ENCODE measurements at regions not wholly inside any gene's neighbourhood (a gene's known extent, or its start where the extent isn't known, plus 50 kb on each side); places are given as distances from the start of the nearest gene placed in this dataset.

- no peaks in the 10 kb centered on the region for H3K27me3 ChIP-seq (replicated peaks in 1 of 2; ENCODE audit: control insufficient read depth in 2 of 2, extremely low read depth in 1 of 2, insufficient read depth in 2 of 2, low read length in 1 of 2)
- POLR2A ChIA-PET: no interaction called here
Measured at GRCh38 chr4:188612659-188613058, 473.4 kb downstream of the TRIML1 start.

GRCh38 chr4:188613976-188614375 lies 474.7 kb downstream of the TRIML1 start:
- H3K4me1 ChIP-seq (ENCODE audit: control insufficient read depth in 1 of 2, extremely low read depth in 1 of 2, insufficient read depth in 2 of 2, low read length in 2 of 2): no peaks in the 10 kb centered on the region
- H3K27me3 ChIP-seq (replicated peaks in 1 of 2; ENCODE audit: control insufficient read depth in 2 of 2, extremely low read depth in 1 of 2, insufficient read depth in 2 of 2, low read length in 1 of 2): no peaks in the 10 kb centered on the region
- no peak overlapping the region for H3K4me3 ChIP-seq (ENCODE audit: control insufficient read depth in 1 of 2, extremely low read depth in 1 of 2, low read length in 1 of 2)
- DNase-seq (no peak), ATAC-seq (replicated peaks in 1 of 4) (no peak)
- H3K27ac ChIP-seq (ENCODE audit: low read length): no peak overlapping the region
- Mint-ChIP-seq H3K4me1 (no peaks in the 10 kb centered on the region), H3K9me3 (peaks cover 5 to 18% (median 14%) of the 10 kb centered on the region in 3 donors), H3K36me3 (no peaks in the 10 kb centered on the region), H3K27ac (no peak overlapping the region), H3K27me3 (no peaks in the 10 kb centered on the region), H3K4me3 (no peak overlapping the region)
- H3K36me3 ChIP-seq (ENCODE audit: control insufficient read depth in 2 of 2, extremely low read depth in 1 of 2, insufficient read depth in 1 of 2, low read length in 1 of 2): no peaks in the 10 kb centered on the region
- no CpG with 5 or more reads among the region's 1 CpG for WGBS (ENCODE audit: insufficient coverage)
- ChIA-PET CTCF (no interaction called here), POLR2A (no interaction called here)
- H3K9me3 ChIP-seq: no peaks in the 10 kb centered on the region

More at GRCh38 chr4:188612659-188613058, 473.4 kb downstream of the TRIML1 start:
- Mint-ChIP-seq H3K9me3 (peaks cover 5 to 16% (median 14%) of the 10 kb centered on the region in 3 donors), H3K27me3 (no peaks in the 10 kb centered on the region), H3K27ac (no peak overlapping the region), H3K4me1 (no peaks in the 10 kb centered on the region), H3K4me3 (no peak overlapping the region), H3K36me3 (no peaks in the 10 kb centered on the region)
- H3K36me3 ChIP-seq (ENCODE audit: control insufficient read depth in 2 of 2, extremely low read depth in 1 of 2, insufficient read depth in 1 of 2, low read length in 1 of 2): no peaks in the 10 kb centered on the region
- H3K27ac ChIP-seq (ENCODE audit: low read length): no peak overlapping the region
- H3K4me1 ChIP-seq (ENCODE audit: control insufficient read depth in 1 of 2, extremely low read depth in 1 of 2, insufficient read depth in 2 of 2, low read length in 2 of 2): no peaks in the 10 kb centered on the region
- ATAC-seq (replicated peaks in 1 of 4) (no peak), DNase-seq (no peak)
- CTCF ChIA-PET: no interaction called here
- H3K9me3 ChIP-seq: no peaks in the 10 kb centered on the region
- H3K4me3 ChIP-seq (ENCODE audit: control insufficient read depth in 1 of 2, extremely low read depth in 1 of 2, low read length in 1 of 2): no peak overlapping the region
- 40% methylated on average over 1 of the region's 2 CpGs for WGBS (ENCODE audit: insufficient coverage)

GRCh38 chr4:188619456-188620149 lies 480.4 kb downstream of the TRIML1 start:
- no peaks in the 10 kb centered on the region for H3K4me1 ChIP-seq (ENCODE audit: control insufficient read depth in 1 of 2, extremely low read depth in 1 of 2, insufficient read depth in 2 of 2, low read length in 2 of 2)
- no peaks in the 10 kb centered on the region for H3K9me3 ChIP-seq
- no peaks in the 10 kb centered on the region for H3K36me3 ChIP-seq (ENCODE audit: control insufficient read depth in 2 of 2, extremely low read depth in 1 of 2, insufficient read depth in 1 of 2, low read length in 1 of 2)
- Mint-ChIP-seq H3K27ac (no peak overlapping the region), H3K27me3 (no peaks in the 10 kb centered on the region), H3K4me1 (no peaks in the 10 kb centered on the region), H3K9me3 (peaks cover 13 to 20% (median 17%) of the 10 kb centered on the region in 3 donors), H3K36me3 (no peaks in the 10 kb centered on the region), H3K4me3 (no peak overlapping the region)
- DNase-seq (no peak), ATAC-seq (replicated peaks in 1 of 4) (no peak)
- no peaks in the 10 kb centered on the region for H3K27me3 ChIP-seq (replicated peaks in 1 of 2; ENCODE audit: control insufficient read depth in 2 of 2, extremely low read depth in 1 of 2, insufficient read depth in 2 of 2, low read length in 1 of 2)
- no peak overlapping the region for H3K27ac ChIP-seq (ENCODE audit: low read length)
- H3K4me3 ChIP-seq (ENCODE audit: control insufficient read depth in 1 of 2, extremely low read depth in 1 of 2, low read length in 1 of 2): no peak overlapping the region
- 69% methylated on average over 16 of the region's 18 CpGs for WGBS (ENCODE audit: insufficient coverage)
- ChIA-PET POLR2A (no interaction called here), CTCF (no interaction called here)

- H3K9me3 Mint-ChIP-seq: peaks cover 13 to 23% (median 17%) of the 10 kb centered on the region in 3 donors
Measured at GRCh38 chr4:188620608-188621007, 481.4 kb downstream of the TRIML1 start.

GRCh38 chr4:188623314-188623854 lies 484.1 kb downstream of the TRIML1 start:
- Histone ChIP-seq H3K27ac (ENCODE audit: low read length) (no peak overlapping the region), H3K27me3 (replicated peaks in 1 of 2; ENCODE audit: control insufficient read depth in 2 of 2, extremely low read depth in 1 of 2, insufficient read depth in 2 of 2, low read length in 1 of 2) (no peaks in the 10 kb centered on the region), H3K4me1 (ENCODE audit: control insufficient read depth in 1 of 2, extremely low read depth in 1 of 2, insufficient read depth in 2 of 2, low read length in 2 of 2) (no peaks in the 10 kb centered on the region), H3K36me3 (ENCODE audit: control insufficient read depth in 2 of 2, extremely low read depth in 1 of 2, insufficient read depth in 1 of 2, low read length in 1 of 2) (no peaks in the 10 kb centered on the region), H3K9me3 (peaks cover 2% of the 10 kb centered on the region), H3K4me3 (ENCODE audit: control insufficient read depth in 1 of 2, extremely low read depth in 1 of 2, low read length in 1 of 2) (no peak overlapping the region)
- Mint-ChIP-seq H3K4me1 (no peaks in the 10 kb centered on the region), H3K36me3 (no peaks in the 10 kb centered on the region), H3K27ac (no peak overlapping the region), H3K27me3 (no peaks in the 10 kb centered on the region), H3K9me3 (peaks cover 9 to 30% (median 19%) of the 10 kb centered on the region in 3 donors), H3K4me3 (no peak overlapping the region)
- WGBS (ENCODE audit: insufficient coverage): no CpG with 5 or more reads among the region's 4 CpGs
- ChIA-PET POLR2A (no interaction called here), CTCF (no interaction called here)
- ATAC-seq (replicated peaks in 1 of 4) (no peak), DNase-seq (no peak)

More at GRCh38 chr4:188620608-188621007, 481.4 kb downstream of the TRIML1 start:
- CTCF ChIA-PET: no interaction called here
- no peaks in the 10 kb centered on the region for H3K9me3 ChIP-seq
- POLR2A ChIA-PET: no interaction called here
- no peak overlapping the region for H3K27ac ChIP-seq (ENCODE audit: low read length)
- H3K27me3 ChIP-seq (replicated peaks in 1 of 2; ENCODE audit: control insufficient read depth in 2 of 2, extremely low read depth in 1 of 2, insufficient read depth in 2 of 2, low read length in 1 of 2): no peaks in the 10 kb centered on the region
- H3K27ac Mint-ChIP-seq: no peak overlapping the region
- H3K36me3 ChIP-seq (ENCODE audit: control insufficient read depth in 2 of 2, extremely low read depth in 1 of 2, insufficient read depth in 1 of 2, low read length in 1 of 2): no peaks in the 10 kb centered on the region
- H3K4me1 ChIP-seq (ENCODE audit: control insufficient read depth in 1 of 2, extremely low read depth in 1 of 2, insufficient read depth in 2 of 2, low read length in 2 of 2): no peaks in the 10 kb centered on the region
- H3K27me3 Mint-ChIP-seq: no peaks in the 10 kb centered on the region
- DNase-seq (no peak), ATAC-seq (replicated peaks in 1 of 4) (no peak)
- no peaks in the 10 kb centered on the region for H3K36me3 Mint-ChIP-seq
- no peak overlapping the region for H3K4me3 Mint-ChIP-seq
- no peaks in the 10 kb centered on the region for H3K4me1 Mint-ChIP-seq
- H3K4me3 ChIP-seq (ENCODE audit: control insufficient read depth in 1 of 2, extremely low read depth in 1 of 2, low read length in 1 of 2): no peak overlapping the region
- no CpG with 5 or more reads among the region's 2 CpGs for WGBS (ENCODE audit: insufficient coverage)

- Mint-ChIP-seq H3K4me3 (no peak overlapping the region), H3K27ac (no peak overlapping the region), H3K27me3 (no peaks in the 10 kb centered on the region), H3K9me3 (peaks cover 11 to 25% (median 16%) of the 10 kb centered on the region in 3 donors), H3K36me3 (no peaks in the 10 kb centered on the region), H3K4me1 (no peaks in the 10 kb centered on the region)
- Histone ChIP-seq H3K27me3 (replicated peaks in 1 of 2; ENCODE audit: control insufficient read depth in 2 of 2, extremely low read depth in 1 of 2, insufficient read depth in 2 of 2, low read length in 1 of 2) (no peaks in the 10 kb centered on the region), H3K9me3 (peaks cover 2% of the 10 kb centered on the region), H3K4me1 (ENCODE audit: control insufficient read depth in 1 of 2, extremely low read depth in 1 of 2, insufficient read depth in 2 of 2, low read length in 2 of 2) (no peaks in the 10 kb centered on the region), H3K4me3 (ENCODE audit: control insufficient read depth in 1 of 2, extremely low read depth in 1 of 2, low read length in 1 of 2) (no peak overlapping the region), H3K27ac (ENCODE audit: low read length) (no peak overlapping the region), H3K36me3 (ENCODE audit: control insufficient read depth in 2 of 2, extremely low read depth in 1 of 2, insufficient read depth in 1 of 2, low read length in 1 of 2) (no peaks in the 10 kb centered on the region)
- POLR2A ChIA-PET: no interaction called here
- 33% methylated on average over 1 of the region's 4 CpGs for WGBS (ENCODE audit: insufficient coverage)
- ATAC-seq (replicated peaks in 1 of 4) (no peak), DNase-seq (no peak)
- CTCF ChIA-PET: no interaction called here
Measured at GRCh38 chr4:188624370-188624769, 485.1 kb downstream of the TRIML1 start.

All from T-cell (primary cell).